Endothelial cell of umbilical vein (primary cell): ENCODE measurements at regions not wholly inside any gene's neighbourhood (a gene's known extent, or its start where the extent isn't known, plus 50 kb on each side); places are given as distances from the start of the nearest gene placed in this dataset.

Experiments used
- BruUV-seq: library from RNA; stranded (reverse); fragments of 400-500 nt; replicated peaks from 2 replicates; lab custom pipeline; 2021; lab: Mats Ljungman, UMichigan
- CTCF ChIA-PET: fragments of 300-600, 350-600 bp; sonication (Branson Sonifier 250); formaldehyde crosslinking; loops from one replicate; lab custom pipeline; 2021; ENCODE audit warnings: antibody characterized with exemption, inconsistent platforms; lab: Charles Lee
- POLR2A ChIA-PET: fragments of 300-600, 350-600 bp; sonication (Branson Sonifier 250); formaldehyde crosslinking; loops from one replicate; lab custom pipeline; 2021; ENCODE audit warnings: antibody characterized with exemption, inconsistent platforms; lab: Charles Lee
- DNase-seq: peaks from one replicate; pipeline ENCODE4 v3.0.0-alpha.2; 2011; ENCODE audit warnings: low read depth, low spot score
- FAIRE-seq: peaks from 2 replicates; lab custom pipeline; 2011; peaks lifted over from hg19 to GRCh38; lab: Jason Lieb, UNC
- H2AFZ ChIP-seq: 2 replicates; pipeline ENCODE4 v1.6.0; 2012; ENCODE audit warnings: low read depth, low read length, control low read depth, inconsistent platforms
- H3K27ac ChIP-seq: 2 replicates; pipeline ENCODE4 v1.5.1; 2011; ENCODE audit warnings: low read depth, mild to moderate bottlenecking, control low read depth, low read length, moderate library complexity; ENCODE audit not compliant: insufficient read depth
- H3K27me3 ChIP-seq, 2 experiments: 2 replicates each; pipeline versions ENCODE4 v1.6.0 to v1.6.1; 2011; ENCODE audit warnings: low read length in 2 of 2, mixed read lengths in 1 of 2; ENCODE audit not compliant: control insufficient read depth in 2 of 2, insufficient read depth in 2 of 2
- H3K36me3 ChIP-seq, 2 experiments: 2 replicates in 1 of 2; 3 replicates in 1 of 2; pipeline ENCODE4 v1.5.1; 2011; ENCODE audit warnings: low read length in 2 of 2, mild to moderate bottlenecking in 1 of 2, moderate library complexity in 1 of 2; ENCODE audit not compliant: control insufficient read depth in 2 of 2, insufficient read depth in 2 of 2; ENCODE audit errors: extremely low read depth in 1 of 2
- H3K4me1 ChIP-seq: 3 replicates; pipeline ENCODE4 v1.5.1; 2011; ENCODE audit warnings: mild to moderate bottlenecking, low read length; ENCODE audit not compliant: control insufficient read depth, insufficient read depth; ENCODE audit errors: extremely low read depth
- H3K4me2 ChIP-seq: 2 replicates; pipeline ENCODE4 v1.6.1; 2011; ENCODE audit warnings: low read length, control low read depth, mixed read lengths; ENCODE audit not compliant: insufficient read depth
- H3K4me3 ChIP-seq, 3 experiments: fragments of 200-600 bp in 1 of 3; sonication (generic), shearing (Covaris generic) in 1 of 3; replicated peaks in 1 of 3; 2 replicates each; pipeline ENCODE4 v1.5.1; 2011 to 2016; ENCODE audit warnings: control low read depth in 3 of 3, low read length in 3 of 3, mild to moderate bottlenecking in 2 of 3, inconsistent platforms in 1 of 3, low read depth in 1 of 3, moderate library complexity in 1 of 3; ENCODE audit not compliant: insufficient read depth in 1 of 3
- H3K79me2 ChIP-seq: 2 replicates; pipeline ENCODE4 v1.6.0; 2012; ENCODE audit warnings: low read length, inconsistent platforms; ENCODE audit not compliant: control insufficient read depth, insufficient read depth
- H3K9ac ChIP-seq: replicated peaks from 2 replicates; pipeline ENCODE3; 2011; ENCODE audit warnings: low read length, control low read depth; ENCODE audit not compliant: insufficient read depth; ENCODE audit errors: extremely low read depth
- H3K9me1 ChIP-seq: replicated peaks from 3 replicates; pipeline ENCODE4 v1.6.0; 2011; ENCODE audit warnings: mild to moderate bottlenecking, low read length; ENCODE audit not compliant: control insufficient read depth, insufficient read depth; ENCODE audit errors: extremely low read depth
- H3K9me3 ChIP-seq: replicated peaks from 2 replicates; pipeline ENCODE4 v1.5.1; 2012; ENCODE audit warnings: low read length, inconsistent platforms; ENCODE audit not compliant: control insufficient read depth, insufficient read depth
- H4K20me1 ChIP-seq: replicated peaks from 2 replicates; pipeline ENCODE3; 2011; ENCODE audit warnings: mild to moderate bottlenecking, low read length; ENCODE audit not compliant: control insufficient read depth, insufficient read depth; ENCODE audit errors: extremely low read depth
- CTCF ChIP-seq, 2 donors: IDR thresholded peaks; 1 replicate in 1 of 2; 2 replicates in 1 of 2; pipeline ENCODE4 v1.5.1; 2011; ENCODE audit warnings: low read length in 2 of 2, mild to moderate bottlenecking in 2 of 2, moderate library complexity in 2 of 2, control low read depth in 1 of 2, inconsistent platforms in 1 of 2, low read depth in 1 of 2; ENCODE audit not compliant: insufficient read depth in 1 of 2; ENCODE audit errors: extremely low read depth in 1 of 2
- EZH2 ChIP-seq: IDR thresholded peaks from 2 replicates; pipeline ENCODE4 v1.6.1; 2012; ENCODE audit warnings: borderline replicate concordance, low read depth, mild to moderate bottlenecking, moderate library complexity, low read length, inconsistent platforms; ENCODE audit not compliant: severe bottlenecking
- FOS ChIP-seq: IDR thresholded peaks from 2 replicates; pipeline ENCODE4 v1.6.1; 2011; ENCODE audit warnings: mild to moderate bottlenecking, low read length, moderate library complexity, borderline replicate concordance; ENCODE audit not compliant: insufficient read depth
- GATA2 ChIP-seq: IDR thresholded peaks from 2 replicates; pipeline ENCODE4 v1.7.0; 2011; ENCODE audit warnings: low read depth, mild to moderate bottlenecking, moderate library complexity, mixed read lengths, low read length; ENCODE audit not compliant: insufficient read length, insufficient read depth
- JUN ChIP-seq: IDR thresholded peaks from 2 replicates; pipeline ENCODE4 v1.6.1; 2011; ENCODE audit warnings: borderline replicate concordance, low read depth; ENCODE audit not compliant: insufficient read length, insufficient read depth
- MAX ChIP-seq: IDR thresholded peaks from 2 replicates; pipeline ENCODE4 v1.6.1; 2011; ENCODE audit not compliant: insufficient read depth, insufficient read length
- MYC ChIP-seq: IDR thresholded peaks from one replicate; pipeline ENCODE4 v1.6.1; 2011; ENCODE audit warnings: mild to moderate bottlenecking, low read depth, low read length
- POLR2A ChIP-seq: IDR thresholded peaks from 2 replicates; pipeline ENCODE4 v1.6.1; 2012; ENCODE audit warnings: low read depth, mild to moderate bottlenecking, control low read depth, low read length
- POLR2AphosphoS5 ChIP-seq: IDR thresholded peaks from 2 replicates; pipeline ENCODE4 v1.6.1; 2012; ENCODE audit warnings: low read depth, mild to moderate bottlenecking, control low read depth, low read length, moderate library complexity; ENCODE audit not compliant: insufficient read depth
- dilution Hi-C: fragments of 300-500 bp; cut with MboI; formaldehyde crosslinking; loops from one replicate; pipeline ENCODE4 v1.15.0; 2019; ENCODE audit warnings: low sequenced_read_pairs; ENCODE audit not compliant: extremely low pct_ligation_motif_present
- intact Hi-C: fragments of 100-400 bp; cut with micrococcal nuclease; formaldehyde crosslinking; loops from one replicate; pipeline ENCODE4 v1.10.0; 2022

- no peak overlapping the region for H3K4me3 ChIP-seq
- H3K4me1 ChIP-seq = no peaks in the 10 kb centered on the region
- no peaks in the 10 kb centered on the region for H3K36me3 ChIP-seq
- no peaks in the 10 kb centered on the region for H3K9me3 ChIP-seq
- H3K9ac ChIP-seq = no peak overlapping the region
- TF ChIP-seq GATA2 = no peak
- no peak for TF ChIP-seq POLR2A
- no peak for TF ChIP-seq JUN
- no peak for TF ChIP-seq MAX
- TF ChIP-seq FOS = no peak
- TF ChIP-seq MYC = no peak
- TF ChIP-seq CTCF (IDR thresholded peaks at IDR 0.05; ENCODE audit: extremely low read depth in 1 of 2, insufficient read depth in 1 of 2, low read depth in 1 of 2, low read length in 2 of 2) = no peak
- TF ChIP-seq POLR2AphosphoS5 = no peak
- TF ChIP-seq EZH2 = no peak
- no peaks in the 10 kb centered on the region for H3K27me3 ChIP-seq
- H3K27ac ChIP-seq = no peak overlapping the region
- H3K4me2 ChIP-seq = no peak overlapping the region
- BruUV-seq = no TSS peak
- no peak overlapping the region for H2AFZ ChIP-seq
- H4K20me1 ChIP-seq = no peaks in the 10 kb centered on the region
- CTCF ChIA-PET = interaction anchor here (1.1 kb wide), 1 partner anchor 24 kb away, joined by 3 read pairs; no protein-coding TSS in a partner anchor
- DNase-seq = no peak
- H3K79me2 ChIP-seq = no peaks in the 10 kb centered on the region
- H3K9me1 ChIP-seq = no peaks in the 10 kb centered on the region
- POLR2A ChIA-PET = no interaction called here
- dilution Hi-C loops (no loop called here), intact Hi-C loops (no loop called here)
- FAIRE-seq = no peak
Observed at GRCh38 chr2:8195784-8196183, 486.1 kb upstream of the ID2 start.
